Caco-2 (cell line): ENCODE measurements at regions not wholly inside any gene's neighbourhood (a gene's known extent, or its start where the extent isn't known, plus 50 kb on each side); places are given as distances from the start of the nearest gene placed in this dataset.
"Not testable (repeated sequence)": the region's sequence is repeated elsewhere in the genome, so short reads cannot be mapped to it uniquely, and the experiment has no call there.

ENCODE experiments used
- BruUV-seq: library from RNA; stranded (reverse); fragments of 400-500 nt; replicated peaks from 2 replicates; lab custom pipeline; 2021; lab: Mats Ljungman, UMichigan
- CTCF ChIA-PET: fragments of 300-600 bp; sonication (Branson Sonifier 250); formaldehyde crosslinking; loops from one replicate; lab custom pipeline; 2022; ENCODE audit warnings: antibody characterized with exemption; lab: Charles Lee
- POLR2A ChIA-PET: fragments of 300-600 bp; sonication (Branson Sonifier 250); formaldehyde crosslinking; loops from one replicate; lab custom pipeline; 2022; ENCODE audit warnings: antibody characterized with exemption; lab: Charles Lee
- DNase-seq, 2 experiments: peaks; one replicate each; pipeline versions ENCODE4 v3.0.0 to v3.0.0-alpha.2; 2020 to 2022
- H3K27me3 ChIP-seq: replicated peaks from 2 replicates; pipeline ENCODE4 v1.6.0; 2011; ENCODE audit warnings: low read length; ENCODE audit not compliant: control insufficient read depth, insufficient read depth
- H3K36me3 ChIP-seq: 2 replicates; pipeline ENCODE4 v1.5.1; 2011; ENCODE audit warnings: low read length; ENCODE audit not compliant: control insufficient read depth, insufficient read depth
- H3K4me1 ChIP-seq: fragments of 250-450 bp; sonication (Bioruptor Pico); 2 replicates; pipeline ENCODE4 v1.5.1; 2020; ENCODE audit warnings: mild to moderate bottlenecking
- H3K4me3 ChIP-seq: 2 replicates; pipeline ENCODE4 v1.5.1; 2011; ENCODE audit warnings: low read depth, mild to moderate bottlenecking, control low read depth, low read length
- H3K9me3 ChIP-seq: fragments of 250-450 bp; sonication (Bioruptor Pico); 2 replicates; pipeline ENCODE4 v1.5.1; 2020; ENCODE audit warnings: mild to moderate bottlenecking, moderate library complexity
- H3K27ac Mint-ChIP-seq: one replicate; pipeline ENCODE4 v1.8.0; 2022; ENCODE audit warnings: mixed read lengths; ENCODE audit not compliant: unreplicated experiment
- H3K27me3 Mint-ChIP-seq: one replicate; pipeline ENCODE4 v1.8.0; 2022; ENCODE audit warnings: mixed read lengths; ENCODE audit not compliant: insufficient read depth, unreplicated experiment
- H3K36me3 Mint-ChIP-seq: one replicate; pipeline ENCODE4 v1.8.0; 2022; ENCODE audit warnings: mild to moderate bottlenecking, mixed read lengths; ENCODE audit not compliant: insufficient read depth, unreplicated experiment
- H3K4me1 Mint-ChIP-seq: one replicate; pipeline ENCODE4 v1.8.0; 2022; ENCODE audit warnings: low read depth, mixed read lengths; ENCODE audit not compliant: unreplicated experiment
- H3K4me3 Mint-ChIP-seq: one replicate; pipeline ENCODE4 v1.8.0; 2022; ENCODE audit warnings: mild to moderate bottlenecking, moderate library complexity, mixed read lengths; ENCODE audit not compliant: unreplicated experiment
- H3K9me3 Mint-ChIP-seq: one replicate; pipeline ENCODE4 v1.8.0; 2022; ENCODE audit warnings: mixed read lengths; ENCODE audit not compliant: unreplicated experiment
- intact Hi-C: fragments of 100-400 bp; cut with micrococcal nuclease; formaldehyde crosslinking; loops from one replicate; pipeline ENCODE4 v1.10.0; 2022; ENCODE audit not compliant: unreplicated experiment
- TF ChIP-seq, protein P1 (sequence below), 2 experiments: fragments of 200-600 bp in 1 of 2; IDR thresholded peaks; 1 replicate in 1 of 2; 2 replicates in 1 of 2; pipeline versions ENCODE4 v1.5.1 to v1.8.0; 2011 to 2022; ENCODE audit warnings: antibody characterized with exemption in 1 of 2, control low read depth in 1 of 2, inconsistent platforms in 1 of 2, low read depth in 1 of 2, low read length in 1 of 2, mild to moderate bottlenecking in 1 of 2, moderate library complexity in 1 of 2; ENCODE audit not compliant: insufficient read depth in 1 of 2, severe bottlenecking in 1 of 2, unreplicated experiment in 1 of 2

DNA sequence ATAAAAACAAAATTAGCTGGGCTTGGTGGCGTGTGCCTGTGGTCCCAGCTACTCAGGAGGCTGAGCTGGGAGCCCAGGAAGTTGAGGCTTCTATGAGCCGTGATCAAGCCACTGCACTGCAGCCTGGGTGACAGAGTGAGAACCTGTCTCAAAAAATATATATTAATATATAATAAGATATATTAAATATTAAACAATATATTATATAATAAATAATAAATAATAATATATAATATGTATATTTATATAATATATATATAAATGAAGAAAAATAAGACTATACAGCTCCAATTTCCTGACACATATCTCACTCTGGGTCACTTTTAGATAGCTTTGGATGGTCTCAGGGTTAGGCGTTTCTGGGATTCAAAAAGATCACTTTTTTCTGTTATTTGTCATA is 74.2 kb upstream of the DPPA4 start:
- no peaks in the 10 kb centered on the region for H3K27me3 Mint-ChIP-seq
- no peaks in the 10 kb centered on the region for H3K4me1 Mint-ChIP-seq
- peaks cover 9% of the 10 kb centered on the region for H3K9me3 Mint-ChIP-seq
- Histone ChIP-seq H3K36me3 (no peaks in the 10 kb centered on the region), H3K4me1 (no peaks in the 10 kb centered on the region), H3K27me3 (no peaks in the 10 kb centered on the region), H3K4me3 (no peak overlapping the region), H3K9me3 (no peaks in the 10 kb centered on the region)
- peaks cover 6% of the 10 kb centered on the region for H3K36me3 Mint-ChIP-seq
- H3K27ac Mint-ChIP-seq: no peak overlapping the region
- ChIA-PET CTCF (no interaction called here), POLR2A (no interaction called here)
- TF ChIP-seq, protein P1, sequence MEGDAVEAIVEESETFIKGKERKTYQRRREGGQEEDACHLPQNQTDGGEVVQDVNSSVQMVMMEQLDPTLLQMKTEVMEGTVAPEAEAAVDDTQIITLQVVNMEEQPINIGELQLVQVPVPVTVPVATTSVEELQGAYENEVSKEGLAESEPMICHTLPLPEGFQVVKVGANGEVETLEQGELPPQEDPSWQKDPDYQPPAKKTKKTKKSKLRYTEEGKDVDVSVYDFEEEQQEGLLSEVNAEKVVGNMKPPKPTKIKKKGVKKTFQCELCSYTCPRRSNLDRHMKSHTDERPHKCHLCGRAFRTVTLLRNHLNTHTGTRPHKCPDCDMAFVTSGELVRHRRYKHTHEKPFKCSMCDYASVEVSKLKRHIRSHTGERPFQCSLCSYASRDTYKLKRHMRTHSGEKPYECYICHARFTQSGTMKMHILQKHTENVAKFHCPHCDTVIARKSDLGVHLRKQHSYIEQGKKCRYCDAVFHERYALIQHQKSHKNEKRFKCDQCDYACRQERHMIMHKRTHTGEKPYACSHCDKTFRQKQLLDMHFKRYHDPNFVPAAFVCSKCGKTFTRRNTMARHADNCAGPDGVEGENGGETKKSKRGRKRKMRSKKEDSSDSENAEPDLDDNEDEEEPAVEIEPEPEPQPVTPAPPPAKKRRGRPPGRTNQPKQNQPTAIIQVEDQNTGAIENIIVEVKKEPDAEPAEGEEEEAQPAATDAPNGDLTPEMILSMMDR (IDR thresholded peaks at IDR 0.05; ENCODE audit: insufficient read depth in 1 of 2, low read depth in 1 of 2, low read length in 1 of 2, severe bottlenecking in 1 of 2, unreplicated experiment in 1 of 2): no peak
- no TSS peak for BruUV-seq
- intact Hi-C loops: no loop called here
- DNase-seq: no peak
- H3K4me3 Mint-ChIP-seq: no peak overlapping the region

DNA sequence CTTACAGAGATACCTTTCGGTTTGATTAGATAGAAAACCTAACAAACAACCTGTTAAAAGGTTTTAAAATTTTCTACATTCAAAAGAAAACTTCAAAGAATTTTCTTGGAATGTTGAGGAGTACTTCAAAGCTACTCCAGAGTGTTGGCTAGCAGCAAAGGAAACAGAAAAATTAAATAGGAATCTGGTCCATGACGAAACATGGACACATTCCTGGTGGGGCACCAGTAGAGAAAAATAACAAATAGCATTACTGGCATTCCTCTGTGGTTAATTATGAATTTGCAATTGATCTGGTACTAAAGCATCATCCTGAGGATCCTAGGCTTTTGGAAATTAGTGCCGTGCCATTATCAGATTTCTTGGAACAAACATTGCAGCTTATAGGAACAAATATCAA is 59.5 kb upstream of the DPPA4 start:
- BruUV-seq: no TSS peak
- Histone ChIP-seq H3K36me3 (no peaks in the 10 kb centered on the region), H3K4me3 (no peak overlapping the region), H3K27me3 (no peaks in the 10 kb centered on the region), H3K4me1 (peaks cover 8% of the 10 kb centered on the region), H3K9me3 (peaks cover 12% of the 10 kb centered on the region)
- no peaks in the 10 kb centered on the region for H3K36me3 Mint-ChIP-seq
- DNase-seq: peak in 1 of 2 experiments; percentile 30
- H3K4me1 Mint-ChIP-seq: no peaks in the 10 kb centered on the region
- no peaks in the 10 kb centered on the region for H3K27me3 Mint-ChIP-seq
- peak overlapping the region; percentile 30 for H3K27ac Mint-ChIP-seq
- TF ChIP-seq, protein P1 (IDR thresholded peaks at IDR 0.05; ENCODE audit: insufficient read depth in 1 of 2, low read depth in 1 of 2, low read length in 1 of 2, severe bottlenecking in 1 of 2, unreplicated experiment in 1 of 2): no peak
- H3K4me3 Mint-ChIP-seq: no peak overlapping the region
- ChIA-PET CTCF (no interaction called here), POLR2A (no interaction called here)
- intact Hi-C loops: no loop called here
- H3K9me3 Mint-ChIP-seq: no peaks in the 10 kb centered on the region

DNA sequence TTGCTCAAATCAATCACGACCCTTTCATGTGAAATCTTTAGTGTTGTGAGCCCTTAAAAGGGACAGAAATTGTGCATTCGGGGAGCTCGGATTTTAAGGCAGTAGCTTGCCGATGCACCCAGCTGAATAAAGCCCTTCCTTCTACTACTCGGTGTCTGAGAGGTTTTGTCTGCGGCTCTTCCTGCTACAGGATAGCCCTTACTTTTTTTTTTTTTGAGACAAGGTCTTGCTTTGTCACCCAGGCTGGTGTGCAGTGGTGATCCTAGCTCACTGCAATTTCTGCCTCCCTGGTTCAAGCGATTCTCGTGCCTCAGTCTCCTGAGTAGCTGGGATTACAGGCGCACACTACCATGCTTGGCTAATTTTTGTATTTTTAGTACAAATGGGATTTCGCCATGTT is 56.4 kb upstream of the DPPA4 start:
- CTCF ChIA-PET, H3K27ac Mint-ChIP-seq, H3K36me3 ChIP-seq, H3K36me3 Mint-ChIP-seq, H3K4me1 ChIP-seq, DNase-seq, H3K4me1 Mint-ChIP-seq, POLR2A ChIA-PET, H3K27me3 ChIP-seq, intact Hi-C loops, H3K4me3 ChIP-seq, H3K4me3 Mint-ChIP-seq, H3K27me3 Mint-ChIP-seq, BruUV-seq, H3K9me3 Mint-ChIP-seq: not testable (repeated sequence)
- H3K9me3 ChIP-seq: peaks cover 12% of the 10 kb centered on the region

DNA sequence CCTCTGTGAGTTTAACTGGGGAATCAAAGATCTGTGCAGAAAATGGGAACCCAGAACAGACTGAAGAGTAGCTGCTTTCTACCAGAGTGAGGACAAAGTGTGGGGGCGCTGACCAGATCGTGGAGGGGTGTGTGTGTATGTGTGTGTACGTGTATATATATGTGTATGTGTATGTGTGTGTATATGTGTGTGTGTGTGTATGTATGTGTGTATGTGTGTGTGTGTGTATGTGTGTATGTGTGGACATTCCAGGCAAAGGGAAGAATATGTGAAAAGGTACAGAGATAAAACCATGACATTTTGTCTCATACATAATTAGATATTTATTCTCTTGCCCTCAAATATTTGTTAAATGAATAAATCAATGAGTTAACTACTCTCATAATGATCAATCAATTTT is 54.9 kb upstream of the DPPA4 start:
- H3K27me3 Mint-ChIP-seq: no peaks in the 10 kb centered on the region
- intact Hi-C loops: no loop called here
- no peaks in the 10 kb centered on the region for H3K36me3 Mint-ChIP-seq
- no peak overlapping the region for H3K4me3 ChIP-seq
- H3K27ac Mint-ChIP-seq: no peak overlapping the region
- H3K27me3 ChIP-seq: no peaks in the 10 kb centered on the region
- H3K9me3 Mint-ChIP-seq: no peaks in the 10 kb centered on the region
- H3K4me1 Mint-ChIP-seq: no peaks in the 10 kb centered on the region
- ChIA-PET POLR2A (no interaction called here), CTCF (no interaction called here)
- BruUV-seq: no TSS peak
- peaks cover 8% of the 10 kb centered on the region for H3K9me3 ChIP-seq
- TF ChIP-seq, protein P1 (IDR thresholded peaks at IDR 0.05; ENCODE audit: insufficient read depth in 1 of 2, low read depth in 1 of 2, low read length in 1 of 2, severe bottlenecking in 1 of 2, unreplicated experiment in 1 of 2): no peak
- no peaks in the 10 kb centered on the region for H3K36me3 ChIP-seq
- no peak for DNase-seq
- peaks cover 4% of the 10 kb centered on the region for H3K4me1 ChIP-seq
- no peak overlapping the region for H3K4me3 Mint-ChIP-seq
